D341Med (cell line): ENCODE measurements at regions not wholly inside any gene's neighbourhood (a gene's known extent, or its start where the extent isn't known, plus 50 kb on each side); places are given as distances from the start of the nearest gene placed in this dataset.
A peak's percentile ranks its signal among the peaks of the same experiment; 100 is the strongest.

ENCODE experiments used
- DNase-seq: peaks from one replicate; pipeline ENCODE4 v3.0.0; 2012; ENCODE audit warnings: low spot score

- peak; percentile 13 for DNase-seq
Measured at GRCh38 chr9:126154182-126154827, 172.3 kb upstream of the MVB12B start.

DNA sequence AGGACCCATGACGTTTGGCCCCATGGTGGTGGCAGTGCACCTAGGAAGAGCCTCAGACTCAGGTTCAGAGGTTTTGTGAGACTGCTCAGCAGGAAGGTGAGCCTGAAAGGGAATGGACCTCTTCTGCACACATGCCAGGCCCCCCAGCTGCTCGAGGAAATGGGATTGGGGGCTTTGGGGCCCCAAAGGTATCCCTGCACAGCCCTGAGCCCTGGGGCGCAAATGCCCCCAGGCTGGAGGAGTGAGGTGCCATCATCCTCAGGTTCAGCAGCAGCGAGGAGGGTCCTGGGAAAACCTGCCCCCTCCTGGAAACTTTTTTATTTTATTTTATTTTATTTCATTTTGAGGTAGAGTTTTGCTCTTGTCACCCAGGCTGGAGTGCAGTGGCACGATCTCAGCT lies 171.8 kb upstream of the MVB12B start:
- DNase-seq: peak; percentile 23

DNA sequence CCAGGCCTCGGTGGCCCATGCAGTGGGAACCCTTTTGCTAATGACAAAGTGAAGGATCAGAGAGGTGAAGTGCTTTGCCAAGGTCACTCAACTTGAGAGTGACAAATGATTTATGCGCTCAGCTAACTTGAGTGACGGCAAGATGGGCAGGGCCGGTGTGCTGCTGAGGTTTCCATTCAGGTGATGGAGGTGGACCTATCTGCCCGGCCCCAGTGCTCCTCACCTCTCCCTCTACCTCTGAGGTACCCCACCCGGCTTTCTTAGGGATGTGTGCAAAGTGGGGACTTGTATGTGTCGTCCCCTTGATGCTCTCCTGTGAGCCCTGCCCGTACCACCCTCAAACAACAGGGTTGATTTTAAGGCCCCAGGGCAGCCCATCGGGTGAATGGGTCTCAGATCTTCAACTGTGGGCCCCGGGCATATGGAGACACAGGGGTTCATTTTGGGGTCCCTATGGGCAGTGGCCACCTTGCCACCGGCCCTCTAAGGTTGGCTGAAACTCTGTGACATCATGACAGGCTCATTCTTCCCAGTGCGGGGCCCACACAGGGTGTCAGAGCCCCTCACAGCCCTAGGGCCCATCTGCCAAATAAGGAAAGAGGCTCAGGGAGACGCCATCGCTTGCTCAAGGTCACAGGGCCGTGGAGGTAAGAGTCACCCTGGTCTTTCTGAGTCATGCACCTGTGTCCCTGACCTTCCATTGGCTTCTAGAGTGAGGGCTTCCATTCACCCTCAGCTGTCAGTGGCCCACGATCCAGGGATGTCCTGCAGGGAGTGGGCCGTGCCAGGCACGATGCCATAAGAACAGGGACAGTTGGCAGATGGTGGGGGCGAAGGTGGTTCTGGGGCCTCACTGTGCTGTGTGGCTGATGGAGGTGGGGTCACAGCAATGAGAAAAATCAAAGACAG lies 170.6 kb upstream of the MVB12B start:
- DNase-seq: no peak

- DNase-seq: no peak
Measured at GRCh38 chr9:126156898-126157297, 169.7 kb upstream of the MVB12B start.

DNA sequence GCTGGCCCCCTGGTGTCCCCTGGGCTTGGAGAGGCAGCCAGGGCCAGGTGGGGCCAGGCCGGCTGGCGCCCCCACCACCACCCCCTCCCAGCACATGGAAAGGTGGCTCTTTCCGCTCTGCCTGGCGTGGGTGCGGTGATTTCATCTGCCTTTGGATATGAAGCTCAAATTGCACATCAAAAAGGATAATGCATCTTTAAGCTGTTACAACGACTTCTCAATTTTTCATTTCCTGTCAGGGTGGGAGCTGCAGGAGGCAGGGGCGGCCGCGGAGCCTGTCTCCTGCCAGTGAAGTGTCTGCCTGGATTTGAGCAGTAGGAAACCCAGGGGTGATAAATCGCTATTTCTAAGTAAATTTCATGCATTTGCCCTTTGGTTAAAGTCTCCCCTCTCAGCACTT lies 169.2 kb upstream of the MVB12B start:
- DNase-seq: no peak

GRCh38 chr9:126157826-126158587 lies 168.6 kb upstream of the MVB12B start:
- DNase-seq: peak; percentile 10

- no peak for DNase-seq
Measured at GRCh38 chr9:126158588-126159429, 167.8 kb upstream of the MVB12B start.

DNA sequence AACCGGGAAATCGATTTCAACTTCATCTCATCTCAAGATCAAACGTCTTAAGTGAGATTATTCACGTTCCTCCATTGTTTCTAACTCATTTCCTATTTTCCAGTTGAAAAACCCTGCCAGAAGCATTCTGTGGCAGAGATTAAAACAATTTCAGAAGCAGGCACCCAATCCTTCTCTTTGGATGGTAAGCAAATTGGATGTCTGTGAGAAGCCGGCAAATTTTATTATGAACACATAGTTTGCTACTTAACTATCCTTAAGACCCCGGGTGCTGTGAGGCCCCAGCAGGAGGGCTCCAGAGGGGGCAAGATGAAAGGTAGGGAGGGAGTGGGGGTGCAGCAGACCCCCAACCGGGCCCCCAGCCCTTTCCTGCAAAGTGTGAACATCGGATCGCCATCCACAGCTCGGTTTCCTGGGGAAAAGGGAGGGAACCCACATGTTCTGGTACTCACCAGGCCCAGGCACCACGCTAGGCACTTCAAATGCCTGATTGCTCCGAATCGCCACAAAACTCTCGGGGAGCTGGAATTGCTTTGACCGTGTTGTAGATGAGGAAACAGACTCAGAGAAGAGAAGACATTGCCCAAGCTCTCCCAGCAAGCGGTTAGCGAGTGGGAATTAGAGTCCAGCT lies 167.1 kb upstream of the MVB12B start:
- no peak for DNase-seq

DNA sequence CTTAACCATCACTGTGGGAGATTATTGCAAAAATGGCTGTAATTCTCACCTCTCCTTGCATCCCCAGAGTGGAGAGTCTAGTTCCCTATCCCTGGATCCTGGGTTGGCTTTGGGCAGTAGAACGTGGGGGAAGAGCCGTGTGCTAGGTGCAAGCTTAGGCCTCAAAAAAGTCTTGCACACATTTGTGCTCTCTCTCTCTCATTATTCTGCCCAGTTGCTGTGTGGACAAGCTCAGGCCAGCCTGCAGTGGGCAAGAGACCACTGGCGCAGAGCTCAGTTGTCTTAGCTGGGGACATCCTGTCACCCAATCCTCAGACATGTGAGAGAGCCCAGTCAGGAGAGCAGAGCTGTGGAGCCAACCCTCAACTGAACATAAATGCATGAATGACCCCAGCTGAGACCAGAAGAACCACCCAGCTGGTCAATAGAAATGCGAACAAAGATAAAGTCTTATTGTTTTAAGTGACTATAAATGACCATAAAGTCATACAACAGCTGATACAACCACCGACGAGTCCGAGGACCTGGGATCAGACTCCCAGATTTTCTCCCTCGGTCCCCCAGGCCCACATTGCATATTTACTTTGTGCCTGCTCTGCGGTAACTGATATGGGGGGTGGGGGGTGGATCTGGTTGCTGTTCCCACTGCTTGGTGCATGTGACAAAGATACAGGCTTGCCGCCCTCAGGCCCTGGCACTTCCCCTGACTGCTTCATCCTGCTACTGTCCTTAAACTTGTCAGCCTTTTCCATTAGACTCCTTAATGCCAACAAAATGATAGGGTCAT lies 166.4 kb upstream of the MVB12B start:
- DNase-seq: no peak

GRCh38 chr9:126160854-126161329 lies 165.7 kb upstream of the MVB12B start:
- no peak for DNase-seq

DNA sequence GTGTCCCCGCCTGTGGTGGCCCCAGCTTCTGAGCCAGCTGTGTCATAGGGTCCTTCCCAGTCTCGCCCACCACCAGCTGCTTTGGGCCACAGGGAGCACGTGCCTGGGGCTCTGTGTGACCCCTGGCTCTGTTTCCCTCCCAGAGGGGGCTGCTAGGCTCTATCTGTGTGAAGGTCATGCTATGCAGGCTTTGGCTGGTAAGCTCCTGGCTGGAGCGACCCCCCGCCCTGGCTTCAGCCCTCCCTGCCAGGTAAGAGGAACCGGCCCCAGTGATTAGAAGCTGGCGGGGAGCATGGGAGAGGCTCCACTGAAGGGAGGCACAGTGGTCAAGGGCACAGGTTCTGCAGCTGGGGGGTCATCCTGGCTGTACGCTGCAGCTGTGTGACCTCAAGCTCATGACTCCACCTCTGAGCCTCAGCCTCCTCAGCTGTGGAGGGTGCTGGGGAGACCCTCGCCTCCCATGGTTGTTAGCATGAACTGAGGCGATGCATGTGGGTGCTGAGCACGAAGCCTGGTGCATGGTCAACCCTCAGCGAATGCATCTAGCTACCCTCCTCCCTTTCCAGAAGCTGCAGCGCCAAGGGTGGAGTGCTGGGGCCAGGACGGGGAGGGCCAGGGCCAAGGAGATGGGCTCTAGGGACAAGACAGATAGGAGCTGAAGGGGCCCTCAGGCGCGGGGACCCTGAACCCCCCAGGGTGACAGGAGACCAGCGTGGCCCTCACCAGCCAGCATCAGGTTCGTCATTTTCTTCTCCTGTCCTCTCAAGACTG lies 163.8 kb upstream of the MVB12B start:
- peak; percentile 17 for DNase-seq

DNA sequence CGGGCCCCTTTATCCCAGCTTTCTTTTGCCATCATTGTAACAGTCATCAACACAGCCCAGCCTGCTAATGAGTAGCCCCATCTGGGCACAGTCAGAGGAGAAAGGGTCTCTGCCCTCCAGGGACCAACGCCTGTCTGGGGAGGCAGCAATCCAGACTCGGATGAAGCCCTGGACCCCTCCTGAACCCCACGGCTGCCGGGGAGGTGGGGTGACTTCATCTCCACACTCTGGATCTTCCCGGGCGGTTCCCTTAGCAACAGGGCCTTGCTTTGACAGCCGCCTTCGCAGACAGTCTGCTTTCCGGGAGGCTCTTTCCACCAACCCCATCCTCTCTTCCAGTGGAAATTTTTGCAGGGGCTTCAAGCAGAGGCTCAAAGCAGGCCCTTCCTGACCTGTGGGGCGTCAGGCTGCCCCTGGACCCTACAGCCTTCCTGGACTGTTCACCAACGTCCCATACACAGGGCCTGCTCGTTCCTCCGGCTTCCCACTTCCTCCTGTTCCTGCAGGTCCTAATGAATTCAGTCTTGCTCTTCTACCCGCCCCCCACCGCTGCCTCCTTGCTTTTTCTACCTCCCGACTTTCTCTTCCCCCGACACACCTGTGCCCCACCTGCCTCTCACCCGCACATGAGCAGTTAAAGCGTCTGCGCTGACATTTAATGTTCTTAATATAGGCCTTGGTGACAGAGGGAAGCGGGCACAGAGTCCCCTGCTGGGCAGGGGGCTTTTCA lies 161.7 kb upstream of the MVB12B start:
- DNase-seq: no peak

DNA sequence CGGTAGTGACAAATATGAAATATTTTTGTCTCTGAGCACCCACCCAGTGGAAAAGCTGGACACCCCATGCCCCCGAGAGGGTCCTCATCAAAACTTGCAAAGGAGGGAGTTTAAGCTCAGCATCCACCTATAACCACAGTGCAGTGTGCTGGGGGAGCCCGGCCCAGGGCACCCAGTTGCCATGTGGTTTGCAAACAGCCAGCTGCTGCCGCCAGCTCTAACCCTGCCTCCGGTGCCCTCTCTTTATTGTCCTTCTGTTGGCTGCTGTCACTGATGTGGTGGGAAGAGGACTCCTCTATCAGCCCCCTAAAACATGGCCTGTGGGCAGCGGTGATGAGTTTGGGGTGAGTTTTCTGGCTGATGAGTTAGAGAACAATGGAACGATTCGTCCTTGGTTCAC lies 160.9 kb upstream of the MVB12B start:
- no peak for DNase-seq

DNA sequence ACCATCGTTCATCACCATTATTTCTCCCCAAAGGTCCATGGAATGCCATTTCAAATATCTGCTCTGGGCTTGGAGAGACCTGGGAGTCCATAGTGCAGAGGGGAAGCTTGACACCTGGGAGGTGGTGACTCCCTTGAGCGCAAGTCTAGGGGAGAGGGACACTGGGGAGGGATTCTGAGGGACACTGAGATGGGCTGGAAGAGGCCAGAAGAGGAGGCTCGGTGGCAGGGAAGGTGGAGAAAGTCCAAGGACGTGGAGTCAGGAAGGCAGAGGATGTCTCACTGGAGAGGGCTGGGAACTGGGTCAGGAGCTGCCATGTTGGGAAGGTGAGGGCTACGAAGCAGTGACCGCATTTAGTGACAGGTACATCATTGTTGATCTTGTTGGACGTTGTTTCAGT lies 160.3 kb upstream of the MVB12B start:
- DNase-seq: no peak

DNA sequence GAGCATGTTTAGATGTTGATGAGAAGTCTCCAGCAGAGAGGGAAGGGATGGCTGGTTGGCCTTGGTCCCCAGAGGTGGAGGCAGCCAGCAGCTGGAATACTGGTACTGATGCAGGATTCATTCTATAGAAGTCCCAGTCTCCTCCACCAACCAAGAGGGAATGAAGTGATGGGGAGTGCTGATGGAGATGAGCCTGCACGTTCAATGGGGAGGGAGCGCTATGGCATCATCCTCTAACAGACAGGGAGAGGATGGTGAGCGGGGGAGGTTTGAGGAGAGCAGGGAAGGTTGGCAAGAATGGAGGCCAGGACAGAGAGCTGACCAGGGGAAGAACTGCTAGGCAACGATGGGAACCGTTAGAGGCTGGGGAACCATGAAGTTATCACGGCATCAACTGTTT lies 159.8 kb upstream of the MVB12B start:
- no peak for DNase-seq

- DNase-seq: peak; percentile 5
Measured at GRCh38 chr9:126169736-126170135, 156.9 kb upstream of the MVB12B start.

GRCh38 chr9:126170286-126170823 lies 156.3 kb upstream of the MVB12B start:
- DNase-seq: no peak

DNA sequence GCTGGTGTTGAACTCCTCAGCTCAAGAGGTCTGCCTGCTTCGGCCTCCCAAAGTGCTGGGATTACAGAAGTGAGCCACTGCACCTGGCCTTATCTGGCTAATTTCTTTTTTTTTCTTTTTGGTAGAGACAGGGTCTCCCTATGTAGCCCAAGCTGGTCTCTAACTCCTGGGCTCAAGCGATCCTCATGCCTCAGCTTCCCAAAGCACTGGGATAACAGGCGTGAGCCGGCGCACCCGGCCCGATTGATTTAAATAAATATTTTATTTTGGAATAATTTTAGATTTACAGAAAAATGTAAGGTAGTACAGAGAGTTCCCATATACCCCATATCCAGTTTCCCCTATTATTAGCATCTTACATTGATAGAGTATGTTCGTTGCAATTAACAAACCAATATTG lies 155.0 kb upstream of the MVB12B start:
- no peak for DNase-seq

DNA sequence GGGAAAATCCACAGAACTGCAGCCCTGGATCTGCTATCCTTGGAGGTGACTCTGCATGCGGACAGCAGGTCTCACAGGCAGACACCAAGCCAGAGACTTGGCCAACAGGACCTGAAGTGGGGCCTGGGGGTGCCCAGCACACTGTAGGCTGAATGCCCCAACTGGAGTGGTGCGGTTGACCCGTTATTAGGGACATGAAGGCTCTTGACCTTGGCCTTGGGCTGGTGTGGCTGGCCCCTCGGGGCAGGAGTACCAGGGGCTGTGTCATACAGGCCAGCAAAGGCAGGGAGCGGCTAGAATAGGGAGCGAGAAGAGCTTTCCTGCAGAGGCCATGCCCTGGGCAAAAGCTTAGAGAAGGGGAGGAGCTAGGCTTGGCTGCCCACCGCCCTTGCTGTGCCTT lies 153.2 kb upstream of the MVB12B start:
- DNase-seq: no peak
